ENCODE measurements at regions not wholly inside any gene's neighbourhood (a gene's known extent, or its start where the extent isn't known, plus 50 kb on each side); places are given as distances from the start of the nearest gene placed in this dataset.

DNA sequence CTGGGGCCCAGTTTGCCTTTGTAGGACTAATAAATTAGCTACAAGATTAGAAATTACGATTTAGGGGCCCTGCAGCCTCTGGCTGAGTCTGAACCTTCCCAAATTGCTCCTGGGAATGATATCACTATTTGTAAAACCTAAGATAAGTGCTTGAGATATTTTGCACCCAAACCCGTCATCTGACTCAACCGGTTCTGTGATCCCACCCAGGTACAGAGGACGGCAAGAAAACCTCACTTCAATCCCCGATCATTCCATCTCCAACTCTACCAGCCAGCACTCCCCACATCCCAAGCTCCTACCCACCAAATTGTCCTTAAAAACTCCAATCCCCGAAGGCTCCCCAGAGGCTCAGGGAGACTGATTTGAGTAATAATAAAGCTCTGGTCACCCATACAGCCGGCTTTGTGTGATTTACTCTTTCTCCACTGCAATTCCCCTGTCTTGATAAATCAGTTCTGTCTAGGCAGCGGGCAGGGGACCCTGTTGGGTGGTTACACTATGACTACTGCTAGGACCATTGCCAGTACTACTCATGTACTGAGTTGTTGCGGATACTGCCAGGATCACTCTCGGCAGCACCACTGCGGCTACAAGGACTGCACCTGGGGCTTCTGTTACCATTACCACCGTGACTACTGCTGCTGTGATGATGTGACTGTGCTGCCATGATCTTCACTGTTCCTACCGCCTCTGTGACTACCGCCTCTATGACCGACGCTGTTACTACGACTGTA, 73.1 kb downstream of the IRF8 start:
- no peak for TF ChIP-seq JUND (IDR thresholded peaks at IDR 0.05; ENCODE audit: low read depth)
- no peak for DNase-seq (ENCODE audit: low read depth in 1 of 2, low spot score in 1 of 2)
- in situ Hi-C loops (cut with HindIII; ENCODE audit: low pct_unique_long_range_greater_than_20kb, low sequenced_read_pairs) = no loop called here

- in situ Hi-C loops (cut with HindIII; ENCODE audit: low pct_unique_long_range_greater_than_20kb, low sequenced_read_pairs) = no loop called here
- no peak for DNase-seq (ENCODE audit: low read depth in 1 of 2, low spot score in 1 of 2)
- no peak for TF ChIP-seq JUND (IDR thresholded peaks at IDR 0.05; ENCODE audit: low read depth)
These were observed 75.7 kb downstream of the IRF8 start for GRCh38 chr16:85974428-85975375.

GRCh38 chr16:85975451-85975981, 76.6 kb downstream of the IRF8 start:
- TF ChIP-seq JUND (IDR thresholded peaks at IDR 0.05; ENCODE audit: low read depth) = no peak
- in situ Hi-C loops (cut with HindIII; ENCODE audit: low pct_unique_long_range_greater_than_20kb, low sequenced_read_pairs) = no loop called here
- DNase-seq (ENCODE audit: low read depth in 1 of 2, low spot score in 1 of 2) = no peak

- TF ChIP-seq JUND (IDR thresholded peaks at IDR 0.05; ENCODE audit: low read depth) = no peak
- in situ Hi-C loops (cut with HindIII; ENCODE audit: low pct_unique_long_range_greater_than_20kb, low sequenced_read_pairs) = no loop called here
- no peak for DNase-seq (ENCODE audit: low read depth in 1 of 2, low spot score in 1 of 2)
These were observed 79.4 kb downstream of the IRF8 start for GRCh38 chr16:85978291-85978775.

GRCh38 chr16:85978976-85979375, 80.0 kb downstream of the IRF8 start:
- in situ Hi-C loops (cut with HindIII; ENCODE audit: low pct_unique_long_range_greater_than_20kb, low sequenced_read_pairs) = no loop called here
- DNase-seq (ENCODE audit: low read depth in 1 of 2, low spot score in 1 of 2) = no peak
- no peak for TF ChIP-seq JUND (IDR thresholded peaks at IDR 0.05; ENCODE audit: low read depth)

DNA sequence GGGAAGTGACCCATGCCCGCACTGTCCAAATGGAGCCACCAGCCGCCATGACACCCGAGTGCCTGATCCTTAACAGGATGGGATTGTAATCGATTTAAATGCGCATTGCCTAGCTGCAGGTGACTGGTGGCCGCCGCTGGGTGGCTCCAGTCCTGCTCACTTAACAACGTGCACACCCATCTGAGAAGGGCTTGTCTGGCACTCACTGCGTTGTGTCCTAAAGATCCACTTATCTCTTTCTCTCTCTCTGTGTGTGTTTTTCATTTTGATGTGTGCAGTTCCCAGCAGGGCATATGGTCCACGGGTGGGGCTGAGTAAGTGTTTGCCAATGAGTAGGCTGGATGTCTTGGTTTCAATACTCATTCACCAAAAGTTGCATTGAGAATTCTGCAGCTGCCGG, 80.6 kb downstream of the IRF8 start:
- in situ Hi-C loops (cut with HindIII; ENCODE audit: low pct_unique_long_range_greater_than_20kb, low sequenced_read_pairs) = no loop called here
- no peak for TF ChIP-seq JUND (IDR thresholded peaks at IDR 0.05; ENCODE audit: low read depth)
- peak; percentile 49 to 65 for DNase-seq (ENCODE audit: low read depth in 1 of 2, low spot score in 1 of 2)

- in situ Hi-C loops (cut with HindIII; ENCODE audit: low pct_unique_long_range_greater_than_20kb, low sequenced_read_pairs) = no loop called here
- TF ChIP-seq JUND (IDR thresholded peaks at IDR 0.05; ENCODE audit: low read depth) = no peak
- DNase-seq (ENCODE audit: low read depth in 1 of 2, low spot score in 1 of 2) = no peak
These were observed 81.7 kb downstream of the IRF8 start for GRCh38 chr16:85980686-85981085.

DNA sequence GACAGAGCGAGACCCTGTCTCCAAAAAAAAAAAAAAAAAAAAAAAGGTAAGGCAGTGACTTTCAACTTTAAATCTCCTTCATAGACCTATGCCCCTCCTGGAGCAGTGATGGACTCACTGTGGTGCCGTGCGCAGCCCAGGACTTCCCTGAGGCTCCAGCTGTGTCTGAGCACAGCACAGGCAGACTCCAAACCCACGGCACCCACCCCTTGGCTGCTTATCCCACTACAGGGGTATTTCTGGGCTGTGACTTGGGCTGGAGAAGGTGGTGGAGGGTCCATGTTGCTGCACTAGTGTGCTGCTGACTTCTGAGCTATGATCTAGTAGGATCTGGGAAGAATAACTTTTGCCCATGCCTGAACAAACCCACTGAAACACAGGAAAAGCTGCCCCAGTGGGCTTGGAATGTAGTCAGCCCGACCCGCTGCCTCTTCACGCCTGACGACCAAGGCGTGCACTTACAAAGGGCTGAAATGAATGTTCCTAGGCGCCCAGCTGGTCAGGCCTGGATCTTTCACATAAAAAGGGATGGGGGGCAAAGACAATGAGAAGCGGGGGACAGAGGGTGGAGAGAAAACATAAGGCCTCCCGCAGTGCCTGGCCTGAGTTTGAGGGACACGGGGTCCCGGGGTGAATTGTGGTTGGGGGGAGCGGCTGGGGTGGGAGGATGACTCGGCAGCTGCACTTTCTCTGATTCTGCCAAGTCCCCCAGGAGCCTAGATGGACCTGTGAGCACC, 83.0 kb downstream of the IRF8 start:
- in situ Hi-C loops (cut with HindIII; ENCODE audit: low pct_unique_long_range_greater_than_20kb, low sequenced_read_pairs) = no loop called here
- TF ChIP-seq JUND (IDR thresholded peaks at IDR 0.05; ENCODE audit: low read depth) = no peak
- DNase-seq (ENCODE audit: low read depth in 1 of 2, low spot score in 1 of 2) = no peak

DNA sequence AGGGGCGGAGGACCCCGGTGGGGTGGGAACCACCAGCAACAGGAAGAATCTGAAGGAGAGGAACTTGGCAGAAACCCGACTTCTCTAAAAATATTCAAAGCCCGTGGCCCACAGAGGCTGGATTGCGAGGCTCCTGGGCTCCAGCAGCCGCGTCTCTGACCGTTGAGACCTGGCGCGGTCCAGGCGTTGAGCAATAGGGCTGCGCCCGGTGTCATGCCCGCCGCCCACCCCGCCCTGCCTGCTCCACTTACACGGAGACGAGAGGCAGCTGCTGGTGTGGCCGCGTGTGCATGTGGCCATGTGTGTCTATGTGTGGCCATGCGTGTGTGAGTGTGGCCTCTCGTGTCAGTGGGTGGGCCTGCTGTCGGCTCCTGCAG, 83.6 kb downstream of the IRF8 start:
- in situ Hi-C loops (cut with HindIII; ENCODE audit: low pct_unique_long_range_greater_than_20kb, low sequenced_read_pairs) = no loop called here
- no peak for DNase-seq (ENCODE audit: low read depth in 1 of 2, low spot score in 1 of 2)
- no peak for TF ChIP-seq JUND (IDR thresholded peaks at IDR 0.05; ENCODE audit: low read depth)

DNA sequence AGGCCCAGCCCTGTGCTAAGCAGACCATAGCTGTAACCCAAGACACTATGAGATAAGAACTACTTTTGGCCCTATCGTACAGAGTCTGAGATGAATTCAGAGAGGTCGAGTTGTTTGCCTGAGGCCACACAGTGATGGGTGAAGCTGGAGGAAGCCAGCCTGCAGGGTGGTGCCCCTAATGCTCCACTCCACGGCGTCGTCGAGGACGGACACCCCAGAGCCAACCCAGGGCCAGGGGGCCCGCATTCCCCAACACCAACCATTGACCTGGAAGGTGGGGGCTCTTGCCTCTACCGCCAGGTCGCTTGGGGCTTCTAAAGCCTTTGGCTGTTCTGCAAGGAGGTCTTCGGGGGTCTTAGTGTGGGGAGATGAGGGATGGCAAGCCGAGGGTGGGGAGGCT, 84.1 kb downstream of the IRF8 start:
- in situ Hi-C loops (cut with HindIII; ENCODE audit: low pct_unique_long_range_greater_than_20kb, low sequenced_read_pairs) = no loop called here
- no peak for DNase-seq (ENCODE audit: low read depth in 1 of 2, low spot score in 1 of 2)
- no peak for TF ChIP-seq JUND (IDR thresholded peaks at IDR 0.05; ENCODE audit: low read depth)

GRCh38 chr16:85983606-85984230, 84.8 kb downstream of the IRF8 start:
- in situ Hi-C loops (cut with HindIII; ENCODE audit: low pct_unique_long_range_greater_than_20kb, low sequenced_read_pairs) = no loop called here
- no peak for TF ChIP-seq JUND (IDR thresholded peaks at IDR 0.05; ENCODE audit: low read depth)
- no peak for DNase-seq (ENCODE audit: low read depth in 1 of 2, low spot score in 1 of 2)
